LNCAP (cell line): ENCODE measurements at regions not wholly inside any gene's neighbourhood (a gene's known extent, or its start where the extent isn't known, plus 50 kb on each side); places are given as distances from the start of the nearest gene placed in this dataset.

Experiments
- TF ChIP-seq, protein P1 (sequence below): fragments of 450-650 bp; IDR thresholded peaks from 2 replicates; pipeline ENCODE4 v1.5.1; 2017; ENCODE audit warnings: mild to moderate bottlenecking

DNA sequence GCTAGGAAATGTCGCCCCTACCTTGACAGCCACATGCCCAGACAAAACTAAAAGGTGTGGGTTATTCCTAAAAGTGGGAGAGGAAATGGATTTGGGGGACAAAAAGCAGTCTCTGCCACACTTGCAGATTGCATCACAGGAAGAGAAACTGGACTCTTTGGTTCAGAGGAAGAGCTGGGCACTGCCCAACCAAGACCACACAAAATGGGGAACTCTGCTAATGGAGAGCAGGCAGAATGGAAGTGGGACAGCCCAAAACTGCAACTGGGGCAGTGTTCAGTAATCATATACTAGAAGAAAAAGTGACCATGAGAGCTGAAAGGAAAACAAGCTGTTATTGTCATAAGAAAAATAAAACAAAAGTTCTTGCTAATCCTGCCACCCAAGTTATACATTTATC lies 138.9 kb upstream of the FRMD4B start:
- TF ChIP-seq, protein P1, sequence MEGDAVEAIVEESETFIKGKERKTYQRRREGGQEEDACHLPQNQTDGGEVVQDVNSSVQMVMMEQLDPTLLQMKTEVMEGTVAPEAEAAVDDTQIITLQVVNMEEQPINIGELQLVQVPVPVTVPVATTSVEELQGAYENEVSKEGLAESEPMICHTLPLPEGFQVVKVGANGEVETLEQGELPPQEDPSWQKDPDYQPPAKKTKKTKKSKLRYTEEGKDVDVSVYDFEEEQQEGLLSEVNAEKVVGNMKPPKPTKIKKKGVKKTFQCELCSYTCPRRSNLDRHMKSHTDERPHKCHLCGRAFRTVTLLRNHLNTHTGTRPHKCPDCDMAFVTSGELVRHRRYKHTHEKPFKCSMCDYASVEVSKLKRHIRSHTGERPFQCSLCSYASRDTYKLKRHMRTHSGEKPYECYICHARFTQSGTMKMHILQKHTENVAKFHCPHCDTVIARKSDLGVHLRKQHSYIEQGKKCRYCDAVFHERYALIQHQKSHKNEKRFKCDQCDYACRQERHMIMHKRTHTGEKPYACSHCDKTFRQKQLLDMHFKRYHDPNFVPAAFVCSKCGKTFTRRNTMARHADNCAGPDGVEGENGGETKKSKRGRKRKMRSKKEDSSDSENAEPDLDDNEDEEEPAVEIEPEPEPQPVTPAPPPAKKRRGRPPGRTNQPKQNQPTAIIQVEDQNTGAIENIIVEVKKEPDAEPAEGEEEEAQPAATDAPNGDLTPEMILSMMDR, result no peak

DNA sequence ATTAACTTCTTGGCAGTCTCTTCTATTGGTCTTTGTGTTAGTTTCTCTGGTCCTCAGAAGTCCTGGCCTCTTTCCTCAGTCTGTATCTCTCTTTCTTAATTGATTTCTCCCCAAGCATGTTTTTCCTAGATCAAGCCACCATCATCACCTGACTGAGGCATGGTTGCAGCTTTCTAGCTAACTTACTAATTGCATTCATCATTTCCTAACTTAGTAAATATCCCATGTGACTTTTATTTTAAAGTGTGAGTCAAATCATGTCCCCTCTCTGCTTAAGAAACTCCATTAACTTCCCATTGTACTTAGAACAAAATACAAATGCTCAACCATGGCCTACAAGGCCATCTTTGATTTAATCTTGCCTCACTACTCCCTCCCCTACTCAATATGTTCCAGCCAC lies 135.4 kb upstream of the FRMD4B start:
- TF ChIP-seq, protein P1, result no peak

DNA sequence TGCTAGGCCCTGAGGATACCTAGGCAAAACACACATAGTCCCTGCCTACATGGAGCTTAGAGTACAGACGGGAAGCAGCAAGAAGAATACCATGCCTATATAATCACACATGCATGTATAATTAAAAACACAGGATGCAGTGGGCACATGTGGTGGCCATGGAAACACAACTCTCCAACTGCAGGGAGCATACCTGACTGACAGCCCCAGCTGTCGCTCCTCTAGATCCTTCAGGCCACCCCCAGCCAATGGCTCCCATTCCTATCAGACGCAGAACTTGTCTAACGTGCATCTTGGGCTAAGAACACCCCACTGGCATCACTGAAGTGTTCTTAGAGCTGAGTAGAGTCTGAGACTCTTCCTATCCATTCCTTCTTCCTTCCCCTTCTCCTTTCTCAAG lies 125.5 kb upstream of the FRMD4B start:
- TF ChIP-seq, protein P1, result no peak

DNA sequence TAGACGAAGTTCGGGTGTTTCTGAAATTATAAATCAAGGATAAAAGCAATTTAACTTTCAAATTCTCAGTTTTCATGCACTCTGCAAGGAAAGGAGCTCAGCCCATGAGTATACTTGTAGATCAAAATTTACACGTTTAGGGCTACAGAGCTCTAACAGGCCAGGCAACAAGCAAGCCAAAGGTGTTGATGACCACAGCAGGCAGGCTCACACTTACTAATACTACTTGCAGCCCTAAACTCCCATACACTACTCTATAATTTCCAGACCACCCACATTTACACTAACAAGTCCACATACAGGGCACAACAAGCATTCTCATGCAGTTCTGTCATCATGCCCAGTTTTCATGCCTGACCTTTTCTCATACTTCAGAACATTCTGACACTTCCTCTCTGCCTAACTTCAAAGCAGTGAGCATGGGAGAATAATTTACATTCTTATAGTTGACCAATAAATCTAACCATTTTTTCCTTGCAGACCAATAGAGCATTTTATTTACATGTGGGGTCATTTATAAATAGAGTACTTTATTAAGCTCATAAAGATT lies 124.7 kb upstream of the FRMD4B start:
- TF ChIP-seq, protein P1, result no peak

DNA sequence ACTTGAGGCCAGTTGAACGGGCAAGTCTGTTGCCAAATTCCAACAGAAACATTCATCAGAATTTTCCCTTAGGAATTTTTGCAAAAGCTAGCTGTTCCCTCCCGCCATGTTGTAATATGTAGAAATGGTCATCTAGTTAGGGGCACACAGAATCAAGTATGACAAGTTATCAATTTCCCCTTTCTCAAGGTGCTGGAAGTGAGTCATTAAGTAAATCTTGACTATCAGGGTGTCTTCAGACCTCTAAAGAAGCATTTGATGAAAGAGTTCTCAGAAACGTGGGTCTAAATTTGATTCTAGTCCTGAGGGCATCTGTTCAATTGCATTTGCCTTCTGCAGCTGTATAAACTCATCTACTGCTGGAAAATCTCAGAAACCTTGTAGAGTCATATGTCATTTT lies 123.4 kb upstream of the FRMD4B start:
- TF ChIP-seq, protein P1, result no peak

DNA sequence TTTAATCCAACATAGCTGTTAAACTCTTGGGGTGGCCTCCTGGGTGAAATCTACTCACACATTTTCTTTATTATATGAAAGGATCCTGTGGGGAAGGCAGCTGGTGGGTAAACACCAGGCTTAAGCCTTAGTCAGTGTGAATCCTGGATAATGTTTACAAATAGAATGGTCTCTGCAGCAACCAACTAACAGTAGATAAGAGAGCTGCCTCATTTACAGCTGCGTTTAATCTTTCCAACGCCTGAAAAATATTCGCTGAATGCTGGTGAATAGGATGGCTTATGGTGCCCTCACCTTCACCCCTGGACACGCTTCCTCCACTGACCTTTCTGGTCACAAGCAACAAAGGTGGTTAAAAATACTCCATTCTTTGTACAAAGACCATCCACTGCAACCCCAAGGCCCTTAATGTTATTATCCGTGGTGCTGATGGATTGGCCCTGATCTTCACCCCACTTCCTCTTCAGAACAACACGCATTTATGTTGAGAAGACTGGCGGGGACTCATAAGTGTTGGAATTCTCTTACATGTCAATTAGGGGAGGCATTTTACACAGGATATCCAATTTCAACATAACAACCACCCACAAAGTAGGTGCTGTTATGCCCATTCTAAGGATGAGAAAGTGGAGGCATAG lies 120.0 kb upstream of the FRMD4B start:
- TF ChIP-seq, protein P1, result no peak

DNA sequence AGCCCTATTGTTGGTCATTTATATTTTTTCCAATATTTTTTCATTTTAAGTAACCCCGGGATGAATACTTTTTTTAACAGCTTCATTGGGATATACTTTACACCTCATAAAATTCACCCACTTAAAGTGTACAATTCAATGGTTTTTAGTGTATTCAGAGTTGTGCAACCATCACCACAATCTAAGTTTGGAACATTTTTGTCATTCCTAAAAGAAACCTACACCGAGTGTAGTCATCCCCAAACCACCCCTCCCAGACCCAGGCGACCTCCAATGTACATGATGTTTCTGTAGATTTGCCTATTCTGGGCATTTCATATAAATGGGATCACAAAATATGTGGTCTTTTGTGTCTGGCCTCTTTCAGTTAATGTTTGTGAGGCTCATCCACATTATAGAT lies 118.3 kb upstream of the FRMD4B start:
- TF ChIP-seq, protein P1, result no peak

DNA sequence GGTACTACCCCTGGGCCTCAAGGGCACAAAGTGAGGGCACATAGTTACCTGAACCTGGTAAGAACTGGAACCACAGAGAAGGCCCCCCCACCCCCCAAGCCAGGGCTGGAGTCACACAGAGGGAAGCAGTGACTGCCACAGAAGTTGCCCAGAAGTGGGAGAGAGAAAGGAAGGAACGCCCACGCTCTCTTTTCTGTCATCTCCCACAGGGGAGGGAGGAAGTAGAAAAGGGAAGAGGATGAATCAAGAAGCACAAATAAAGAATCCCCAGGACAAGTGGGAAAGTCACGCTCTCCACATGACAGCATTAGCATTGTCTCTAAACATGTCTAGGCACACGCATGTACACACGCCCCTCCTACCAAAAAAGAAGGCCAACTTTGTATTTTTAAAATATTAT lies 114.7 kb upstream of the FRMD4B start:
- TF ChIP-seq, protein P1, result no peak
